ENCODE measurements at regions not wholly inside any gene's neighbourhood (a gene's known extent, or its start where the extent isn't known, plus 50 kb on each side); places are given as distances from the start of the nearest gene placed in this dataset.

GRCh38 chr5:8327016-8327415 is 458.1 kb downstream of the MTRR start:
- TF ChIP-seq EZH2 (IDR thresholded peaks at IDR 0.05; ENCODE audit: low read length, missing control alignments), result no peak
- no peak for TF ChIP-seq CTCF (conservative IDR thresholded peaks at IDR 0.05 in 1 of 2, IDR thresholded peaks at IDR 0.05 in 1 of 2; ENCODE audit: low read depth in 1 of 2, low read length in 2 of 2)

Measured in fibroblast of lung (primary cell).